PFSK-1 (cell line): ENCODE measurements at regions not wholly inside any gene's neighbourhood (a gene's known extent, or its start where the extent isn't known, plus 50 kb on each side); places are given as distances from the start of the nearest gene placed in this dataset.

ENCODE experiments used
- FOXP2 ChIP-seq: optimal IDR thresholded peaks from 2 replicates; pipeline ENCODE3; 2011; ENCODE audit warnings: borderline replicate concordance, control low read depth, inconsistent platforms; ENCODE audit not compliant: insufficient read depth; ENCODE audit errors: extremely low read length, extremely low read depth
- POLR2AphosphoS5 ChIP-seq: IDR thresholded peaks from 2 replicates; pipeline ENCODE4 v1.6.1; 2012; ENCODE audit warnings: low read depth, mild to moderate bottlenecking, control low read depth, low read length, moderate library complexity
- SIN3A ChIP-seq: IDR thresholded peaks from 2 replicates; pipeline ENCODE4 v1.6.1; 2012; ENCODE audit warnings: mild to moderate bottlenecking, low read length, moderate library complexity, borderline replicate concordance; ENCODE audit not compliant: insufficient read depth
- TAF1 ChIP-seq: IDR thresholded peaks from 2 replicates; pipeline ENCODE4 v1.6.1; 2012; ENCODE audit warnings: low read length, control low read depth, borderline replicate concordance; ENCODE audit not compliant: insufficient read depth
- TF ChIP-seq, protein P1 (sequence below), 2 experiments: IDR thresholded peaks; 2 replicates each; pipeline versions ENCODE4 v1.6.1 to v1.8.0; 2011 to 2012; ENCODE audit warnings: low read depth in 2 of 2, low read length in 2 of 2, control low read depth in 1 of 2, inconsistent platforms in 1 of 2, mild to moderate bottlenecking in 1 of 2, moderate library complexity in 1 of 2; ENCODE audit not compliant: insufficient read depth in 1 of 2

DNA sequence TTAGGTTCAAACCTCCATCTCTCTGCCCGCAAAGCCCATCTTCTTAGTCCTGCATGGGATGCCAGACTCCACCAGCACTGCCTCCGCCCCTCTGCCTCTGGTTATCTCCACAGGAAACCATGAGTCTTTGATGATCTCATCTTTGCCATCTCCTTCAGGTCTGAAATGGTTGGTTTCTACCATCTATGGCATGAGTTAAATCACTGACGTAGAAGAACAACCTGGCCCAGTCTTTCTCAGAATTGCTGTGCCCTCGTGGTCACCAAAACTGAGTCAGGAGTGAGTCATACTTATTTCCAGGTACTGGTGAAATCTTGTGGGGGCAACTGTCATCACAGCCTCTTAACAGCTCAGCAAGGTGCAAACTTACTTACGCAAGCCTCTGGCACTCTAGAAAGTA lies 468.7 kb upstream of the C16orf82 start:
- TF ChIP-seq TAF1 (no peak), FOXP2 (no peak), POLR2AphosphoS5 (no peak), SIN3A (no peak)
- TF ChIP-seq, protein P1, sequence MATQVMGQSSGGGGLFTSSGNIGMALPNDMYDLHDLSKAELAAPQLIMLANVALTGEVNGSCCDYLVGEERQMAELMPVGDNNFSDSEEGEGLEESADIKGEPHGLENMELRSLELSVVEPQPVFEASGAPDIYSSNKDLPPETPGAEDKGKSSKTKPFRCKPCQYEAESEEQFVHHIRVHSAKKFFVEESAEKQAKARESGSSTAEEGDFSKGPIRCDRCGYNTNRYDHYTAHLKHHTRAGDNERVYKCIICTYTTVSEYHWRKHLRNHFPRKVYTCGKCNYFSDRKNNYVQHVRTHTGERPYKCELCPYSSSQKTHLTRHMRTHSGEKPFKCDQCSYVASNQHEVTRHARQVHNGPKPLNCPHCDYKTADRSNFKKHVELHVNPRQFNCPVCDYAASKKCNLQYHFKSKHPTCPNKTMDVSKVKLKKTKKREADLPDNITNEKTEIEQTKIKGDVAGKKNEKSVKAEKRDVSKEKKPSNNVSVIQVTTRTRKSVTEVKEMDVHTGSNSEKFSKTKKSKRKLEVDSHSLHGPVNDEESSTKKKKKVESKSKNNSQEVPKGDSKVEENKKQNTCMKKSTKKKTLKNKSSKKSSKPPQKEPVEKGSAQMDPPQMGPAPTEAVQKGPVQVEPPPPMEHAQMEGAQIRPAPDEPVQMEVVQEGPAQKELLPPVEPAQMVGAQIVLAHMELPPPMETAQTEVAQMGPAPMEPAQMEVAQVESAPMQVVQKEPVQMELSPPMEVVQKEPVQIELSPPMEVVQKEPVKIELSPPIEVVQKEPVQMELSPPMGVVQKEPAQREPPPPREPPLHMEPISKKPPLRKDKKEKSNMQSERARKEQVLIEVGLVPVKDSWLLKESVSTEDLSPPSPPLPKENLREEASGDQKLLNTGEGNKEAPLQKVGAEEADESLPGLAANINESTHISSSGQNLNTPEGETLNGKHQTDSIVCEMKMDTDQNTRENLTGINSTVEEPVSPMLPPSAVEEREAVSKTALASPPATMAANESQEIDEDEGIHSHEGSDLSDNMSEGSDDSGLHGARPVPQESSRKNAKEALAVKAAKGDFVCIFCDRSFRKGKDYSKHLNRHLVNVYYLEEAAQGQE (IDR thresholded peaks at IDR 0.05; ENCODE audit: insufficient read depth in 1 of 2, low read depth in 2 of 2, low read length in 2 of 2): no peak
